ENCODE measurements at regions not wholly inside any gene's neighbourhood (a gene's known extent, or its start where the extent isn't known, plus 50 kb on each side); places are given as distances from the start of the nearest gene placed in this dataset.

DNA sequence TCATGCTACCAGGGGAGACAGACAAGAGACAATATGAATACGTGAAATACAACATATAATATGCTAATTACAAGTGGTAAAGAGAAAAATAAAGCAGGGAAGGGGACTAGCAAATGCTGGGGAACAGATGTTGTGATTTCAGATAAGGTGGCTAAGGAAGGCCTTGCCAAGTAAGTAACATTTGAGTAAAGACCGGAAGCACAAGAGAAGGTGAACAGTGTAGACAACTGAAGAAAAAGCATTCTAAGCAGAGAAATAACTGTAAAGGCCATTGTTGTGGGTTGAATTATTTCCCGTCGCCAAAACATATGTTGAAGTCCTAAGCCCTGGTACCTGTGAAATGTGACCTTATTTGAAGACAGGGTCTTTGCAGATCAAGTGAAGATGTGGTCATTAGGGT lies 63.7 kb upstream of the EED start:
- no peak for ATAC-seq
- H3K4me3 Mint-ChIP-seq: no peak overlapping the region
- H3K4me1 Mint-ChIP-seq (ENCODE audit: low read depth): peaks cover 29% of the 10 kb centered on the region
- no peak overlapping the region for H3K27ac Mint-ChIP-seq
- no peak for DNase-seq
- no peaks in the 10 kb centered on the region for H3K27me3 Mint-ChIP-seq (ENCODE audit: low read depth)
- CTCF ChIA-PET: interaction anchor here (1.4 kb wide), 2 partner anchors 13 to 38 kb away, joined by 3 read pairs; no protein-coding TSS in a partner anchor
- POLR2A ChIA-PET: no interaction called here
- H3K36me3 Mint-ChIP-seq (ENCODE audit: low read depth): no peaks in the 10 kb centered on the region
- H3K9me3 Mint-ChIP-seq (ENCODE audit: insufficient read depth): peaks cover 7% of the 10 kb centered on the region

DNA sequence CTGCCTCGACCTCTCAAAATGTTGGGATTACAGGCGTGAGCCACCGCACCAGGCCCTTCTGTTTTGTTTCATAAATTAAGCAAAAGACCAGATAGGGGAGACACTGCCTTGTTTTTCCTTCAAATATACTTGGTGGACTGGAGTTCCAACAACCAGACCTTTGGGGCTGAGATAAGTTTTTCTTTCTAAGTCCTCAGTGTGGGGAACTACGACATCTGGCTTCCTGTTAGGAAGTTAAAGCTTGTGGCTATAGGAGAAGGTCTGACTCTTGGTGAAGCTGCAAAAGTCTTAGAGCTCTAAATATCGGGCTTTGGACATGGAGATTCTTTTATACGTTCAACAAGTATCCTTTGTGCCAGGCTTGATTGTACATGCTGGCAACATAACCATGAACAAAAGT lies 64.1 kb upstream of the EED start:
- peaks cover 7% of the 10 kb centered on the region for H3K9me3 Mint-ChIP-seq (ENCODE audit: insufficient read depth)

DNA sequence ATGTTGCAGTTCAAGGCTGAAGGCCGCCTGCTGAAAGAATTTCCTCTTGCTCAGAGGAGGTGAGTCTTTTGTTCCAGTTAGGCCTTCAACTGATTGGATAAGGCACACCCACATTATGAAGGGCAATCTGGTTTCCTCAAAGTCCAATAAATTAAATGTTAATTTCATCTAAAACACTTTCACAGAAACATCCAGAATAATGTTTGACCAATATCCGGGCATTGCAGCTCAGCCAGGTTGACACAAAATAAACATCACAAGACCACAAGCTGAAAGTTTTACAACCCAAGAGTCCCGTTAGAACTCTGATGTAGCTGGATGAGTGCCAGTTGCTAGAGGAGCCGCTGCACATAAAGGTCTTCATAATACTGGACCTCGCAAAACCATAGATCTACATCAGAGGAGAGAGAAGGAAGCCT lies 64.9 kb upstream of the EED start:
- Mint-ChIP-seq H3K27me3 (ENCODE audit: low read depth) (no peaks in the 10 kb centered on the region), H3K27ac (no peak overlapping the region), H3K4me1 (ENCODE audit: low read depth) (peaks cover 29% of the 10 kb centered on the region), H3K9me3 (ENCODE audit: insufficient read depth) (peaks cover 7% of the 10 kb centered on the region), H3K4me3 (no peak overlapping the region), H3K36me3 (ENCODE audit: low read depth) (no peaks in the 10 kb centered on the region)
- ATAC-seq (no peak), DNase-seq (no peak)
- POLR2A ChIA-PET: no interaction called here
- CTCF ChIA-PET: interaction anchor here (1.4 kb wide), 2 partner anchors 14 to 39 kb away, joined by 3 read pairs; no protein-coding TSS in a partner anchor

More for the DNA sequence above, 64.1 kb upstream of the EED start:
- CTCF ChIA-PET: interaction anchor here (1.4 kb wide), 2 partner anchors 13 to 38 kb away, joined by 3 read pairs; no protein-coding TSS in a partner anchor
- POLR2A ChIA-PET: no interaction called here
- ATAC-seq (no peak), DNase-seq (no peak)
- H3K4me3 Mint-ChIP-seq: no peak overlapping the region
- peaks cover 31% of the 10 kb centered on the region for H3K4me1 Mint-ChIP-seq (ENCODE audit: low read depth)
- H3K36me3 Mint-ChIP-seq (ENCODE audit: low read depth): no peaks in the 10 kb centered on the region
- H3K27me3 Mint-ChIP-seq (ENCODE audit: low read depth): no peaks in the 10 kb centered on the region
- no peak overlapping the region for H3K27ac Mint-ChIP-seq

DNA sequence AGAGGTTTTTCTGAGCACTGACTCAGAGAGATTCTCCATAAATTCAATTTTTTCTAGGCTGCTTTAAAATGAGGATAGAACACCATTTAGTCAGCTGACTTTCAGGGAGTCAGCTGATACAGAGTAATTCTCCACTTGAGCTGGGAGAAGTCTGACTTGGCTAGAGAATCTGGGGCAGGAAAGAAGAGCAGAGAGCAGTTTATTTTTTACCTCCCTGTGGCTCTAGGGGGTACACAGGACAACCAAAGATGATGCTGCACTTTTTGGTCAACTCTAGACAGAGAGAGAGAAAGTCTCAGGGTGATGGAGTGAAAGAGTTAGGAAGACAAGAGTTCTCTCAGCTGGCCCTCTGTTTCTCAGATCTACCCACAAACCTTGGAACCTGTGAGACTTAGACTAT lies 67.3 kb upstream of the EED start:
- CTCF ChIA-PET: interaction anchor here (0.9 to 1.5 kb wide), 3 partner anchors 11 to 26 kb away, joined by 3 to 7 read pairs (median 3); no protein-coding TSS in a partner anchor
- Mint-ChIP-seq H3K9me3 (ENCODE audit: insufficient read depth) (peaks cover 7% of the 10 kb centered on the region), H3K27me3 (ENCODE audit: low read depth) (no peaks in the 10 kb centered on the region), H3K27ac (peak overlapping the region; percentile 68), H3K4me1 (ENCODE audit: low read depth) (peaks cover 22% of the 10 kb centered on the region), H3K36me3 (ENCODE audit: low read depth) (no peaks in the 10 kb centered on the region), H3K4me3 (no peak overlapping the region)
- ATAC-seq: peak; percentile 8
- no peak for DNase-seq
- POLR2A ChIA-PET: interaction anchor here (0.6 to 1.2 kb wide), 2 partner anchors 108 to 548 kb away, joined by 3 to 4 read pairs; partner anchors contain the start of gene PICALM

DNA sequence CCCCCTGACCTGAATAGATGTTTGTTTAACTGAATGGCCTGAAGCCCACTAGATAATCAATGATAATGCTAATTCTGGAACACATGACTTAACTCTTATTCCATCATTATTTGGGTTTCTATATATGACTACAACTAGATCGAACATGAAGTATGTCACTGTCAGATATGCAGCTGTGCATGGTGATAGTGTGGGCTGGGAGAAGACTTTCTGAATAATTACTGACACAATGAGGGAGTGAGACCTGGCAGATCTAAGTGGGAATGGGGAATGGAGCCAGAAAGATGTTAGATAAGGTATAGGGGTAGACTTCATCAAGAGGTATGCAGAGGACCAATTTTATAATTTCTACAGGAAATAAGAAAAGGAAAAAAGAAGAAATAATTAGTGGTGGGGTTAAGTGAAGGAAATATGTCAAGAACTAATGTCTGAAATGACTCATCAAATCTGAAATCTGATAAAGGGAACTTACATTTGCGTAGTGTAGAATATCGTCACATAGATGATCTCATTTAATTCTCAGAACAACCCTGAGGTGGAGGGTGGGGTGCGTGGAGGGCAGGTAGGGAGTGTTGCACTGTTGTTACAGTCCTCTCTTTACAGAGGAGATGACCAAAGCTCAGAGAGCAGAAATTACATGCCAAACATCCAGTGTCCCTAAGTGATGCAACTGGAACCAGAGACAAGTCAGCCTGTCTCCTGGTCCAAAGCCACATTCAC lies 68.2 kb upstream of the EED start:
- Mint-ChIP-seq H3K27me3 (ENCODE audit: low read depth) (no peaks in the 10 kb centered on the region), H3K4me1 (ENCODE audit: low read depth) (peaks cover 22% of the 10 kb centered on the region), H3K4me3 (no peak overlapping the region), H3K27ac (peak overlapping the region; percentile 66), H3K9me3 (ENCODE audit: insufficient read depth) (peaks cover 7% of the 10 kb centered on the region), H3K36me3 (ENCODE audit: low read depth) (no peaks in the 10 kb centered on the region)
- DNase-seq (peak; percentile 62), ATAC-seq (peak; percentile 88)
- ChIA-PET POLR2A (interaction anchor here (0.6 to 1.2 kb wide), 2 partner anchors 107 to 548 kb away, joined by 3 to 4 read pairs; partner anchors contain the start of gene PICALM), CTCF (interaction anchor here (1.3 to 3.0 kb wide), 3 partner anchors 12 to 18 kb away, joined by 3 to 18 read pairs (median 7); no protein-coding TSS in a partner anchor)

DNA sequence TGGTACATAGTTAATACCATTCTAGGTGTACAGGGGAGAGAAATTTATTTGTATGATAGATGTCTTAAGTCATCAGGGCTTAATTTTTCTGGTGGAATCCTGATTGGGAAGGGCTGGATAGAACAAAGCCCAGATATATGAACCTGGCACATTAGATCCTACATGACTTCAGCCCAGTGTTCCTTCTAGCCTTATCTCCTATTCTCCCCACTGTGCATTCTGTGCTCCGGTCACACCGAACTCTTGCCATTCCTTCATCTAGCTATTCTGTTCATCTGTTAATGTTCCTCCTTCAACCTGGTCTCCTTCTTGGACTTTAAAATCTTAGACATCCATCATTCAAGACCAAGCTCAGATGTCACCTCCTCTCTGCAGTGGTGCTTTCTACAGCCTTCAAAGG lies 68.9 kb upstream of the EED start:
- ChIA-PET CTCF (interaction anchor here (3.0 kb wide), 1 partner anchor 18 kb away, joined by 18 read pairs; no protein-coding TSS in a partner anchor), POLR2A (no interaction called here)
- ATAC-seq: no peak

DNA sequence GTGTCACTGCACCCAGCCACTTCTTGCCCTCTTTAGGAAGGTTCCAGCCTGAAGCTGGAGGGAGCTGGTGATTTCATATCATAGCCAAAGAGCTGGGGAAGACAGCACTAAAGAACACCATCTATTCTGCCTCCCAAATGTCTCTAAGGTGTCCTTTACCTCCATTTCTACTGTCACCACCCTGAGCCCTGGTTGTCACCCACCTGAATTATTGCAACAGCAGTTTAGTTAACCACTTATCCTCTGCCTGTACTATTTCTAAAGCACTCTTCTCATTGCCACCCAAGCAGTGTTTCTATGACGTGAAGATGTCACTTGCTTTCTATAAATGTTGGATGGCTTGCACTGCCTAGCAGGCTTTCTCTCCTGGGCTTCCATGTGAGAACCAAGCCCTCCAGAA lies 69.4 kb upstream of the EED start:
- Mint-ChIP-seq H3K4me1 (ENCODE audit: low read depth) (peaks cover 22% of the 10 kb centered on the region), H3K27me3 (ENCODE audit: low read depth) (peaks cover under 1% of the 10 kb centered on the region), H3K27ac (no peak overlapping the region), H3K4me3 (no peak overlapping the region), H3K9me3 (ENCODE audit: insufficient read depth) (peaks cover 7% of the 10 kb centered on the region), H3K36me3 (ENCODE audit: low read depth) (no peaks in the 10 kb centered on the region)
- ATAC-seq (no peak), DNase-seq (no peak)
- POLR2A ChIA-PET: no interaction called here
- CTCF ChIA-PET: interaction anchor here (3.0 kb wide), 1 partner anchor 19 kb away, joined by 18 read pairs; no protein-coding TSS in a partner anchor

More for the DNA sequence above, 68.9 kb upstream of the EED start:
- Mint-ChIP-seq H3K27me3 (ENCODE audit: low read depth) (no peaks in the 10 kb centered on the region), H3K36me3 (ENCODE audit: low read depth) (no peaks in the 10 kb centered on the region), H3K4me1 (ENCODE audit: low read depth) (peaks cover 22% of the 10 kb centered on the region), H3K27ac (no peak overlapping the region), H3K4me3 (no peak overlapping the region), H3K9me3 (ENCODE audit: insufficient read depth) (peaks cover 7% of the 10 kb centered on the region)
- no peak for DNase-seq

DNA sequence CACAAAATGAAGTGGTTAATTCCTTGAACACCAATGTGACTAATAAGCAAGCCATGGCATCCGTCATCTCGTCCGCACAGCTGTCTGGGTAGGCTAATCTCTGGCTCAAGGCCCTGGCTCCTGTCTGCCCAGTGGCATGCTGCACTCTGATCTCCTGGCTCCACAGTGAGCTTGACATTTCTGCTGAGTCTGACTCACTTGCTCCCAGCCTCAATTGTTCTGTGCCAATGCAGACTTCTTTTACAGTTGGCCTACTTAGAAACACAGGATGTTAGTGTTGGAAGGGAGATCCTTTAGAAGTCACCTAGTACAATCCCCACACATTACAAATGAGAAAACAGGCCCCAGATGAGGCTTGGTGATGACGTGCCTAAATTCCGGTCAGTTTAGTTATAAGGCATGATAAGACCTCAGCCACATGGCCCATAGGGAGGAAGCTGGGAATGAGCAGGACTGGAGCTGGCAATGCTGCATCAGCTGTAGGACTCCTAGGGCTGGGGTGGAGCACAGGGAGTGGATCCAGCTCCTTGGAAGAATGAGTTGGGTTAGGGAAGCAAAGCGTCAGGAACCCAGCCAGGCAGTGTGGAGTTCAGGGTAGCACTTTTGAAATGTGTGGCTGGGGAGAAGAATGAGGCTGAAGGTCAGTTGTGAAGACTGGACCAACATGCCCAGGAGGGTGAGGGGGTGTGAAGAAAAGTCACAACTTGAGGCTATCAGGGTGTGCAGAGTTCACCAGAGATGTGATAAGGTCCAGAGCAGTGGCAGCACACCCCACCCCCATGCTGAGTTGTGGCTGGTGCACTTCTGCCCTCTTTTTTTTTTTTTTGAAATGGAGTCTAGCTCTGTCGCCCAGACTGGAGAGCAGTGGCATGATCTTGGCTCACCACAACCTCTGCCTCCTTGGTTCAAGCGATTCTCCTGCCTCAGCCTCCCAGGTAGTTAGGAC lies 70.2 kb upstream of the EED start:
- DNase-seq (no peak), ATAC-seq (no peak)
- ChIA-PET CTCF (interaction anchor here (3.0 kb wide), 1 partner anchor 19 kb away, joined by 18 read pairs; no protein-coding TSS in a partner anchor), POLR2A (interaction anchor here (0.5 to 0.9 kb wide), 3 partner anchors 33 to 123 kb away, joined by 3 to 4 read pairs (median 3); partner anchors contain the start of gene EED)
- H3K4me1 Mint-ChIP-seq (ENCODE audit: low read depth): peaks cover 20% of the 10 kb centered on the region
- H3K9me3 Mint-ChIP-seq (ENCODE audit: insufficient read depth): peaks cover 7% of the 10 kb centered on the region
- H3K4me3 Mint-ChIP-seq: no peak overlapping the region
- H3K27ac Mint-ChIP-seq: no peak overlapping the region
- H3K27me3 Mint-ChIP-seq (ENCODE audit: low read depth): peaks cover 2% of the 10 kb centered on the region
- H3K36me3 Mint-ChIP-seq (ENCODE audit: low read depth): no peaks in the 10 kb centered on the region

DNA sequence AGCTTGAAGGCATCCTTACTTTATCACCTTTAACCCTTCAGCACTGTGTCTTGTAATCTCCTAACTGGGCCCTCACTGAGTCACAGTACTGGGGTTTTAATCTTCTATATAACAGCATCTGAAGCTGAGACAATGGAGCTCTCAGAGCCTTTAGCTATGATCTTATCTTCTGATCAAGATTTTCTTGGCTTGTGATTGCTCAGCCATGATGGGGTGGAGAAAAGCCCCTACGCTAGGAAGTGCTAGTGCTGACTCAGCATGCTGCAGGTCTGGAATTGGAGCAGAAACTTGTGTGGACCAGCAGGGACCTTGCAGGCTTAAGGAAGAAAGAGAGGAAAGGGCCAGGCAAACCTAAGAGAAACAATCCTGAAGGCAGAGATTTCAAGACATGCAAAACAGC lies 71.7 kb upstream of the EED start:
- no peak overlapping the region for H3K4me3 Mint-ChIP-seq
- ChIA-PET CTCF (no interaction called here), POLR2A (no interaction called here)
- DNase-seq (no peak), ATAC-seq (no peak)
- H3K27ac Mint-ChIP-seq: no peak overlapping the region
- H3K4me1 Mint-ChIP-seq (ENCODE audit: low read depth): peaks cover 20% of the 10 kb centered on the region
- no peaks in the 10 kb centered on the region for H3K36me3 Mint-ChIP-seq (ENCODE audit: low read depth)
- peaks cover 2% of the 10 kb centered on the region for H3K27me3 Mint-ChIP-seq (ENCODE audit: low read depth)
- no peaks in the 10 kb centered on the region for H3K9me3 Mint-ChIP-seq (ENCODE audit: insufficient read depth)

DNA sequence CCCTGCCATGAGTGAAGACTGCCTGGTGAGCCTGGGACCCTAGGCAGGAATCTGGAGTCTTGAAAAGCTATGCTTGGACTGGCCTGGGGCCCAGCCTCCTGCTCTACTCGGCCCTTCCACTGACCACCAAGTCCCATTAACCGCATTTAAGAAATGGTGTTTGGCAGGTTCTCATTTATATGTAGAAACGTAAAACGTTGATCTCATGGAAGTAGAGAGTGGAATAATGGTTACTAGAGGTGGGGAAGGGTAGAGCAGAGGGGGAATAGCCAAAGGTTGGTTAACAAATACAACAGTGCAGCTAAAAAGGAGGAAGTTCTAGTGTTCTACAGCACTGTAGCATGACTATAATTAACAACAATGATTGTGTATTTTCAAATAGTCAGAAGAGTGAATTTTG lies 72.9 kb upstream of the EED start:
- DNase-seq: no peak
- no peak overlapping the region for H3K4me3 Mint-ChIP-seq
- POLR2A ChIA-PET: no interaction called here

DNA sequence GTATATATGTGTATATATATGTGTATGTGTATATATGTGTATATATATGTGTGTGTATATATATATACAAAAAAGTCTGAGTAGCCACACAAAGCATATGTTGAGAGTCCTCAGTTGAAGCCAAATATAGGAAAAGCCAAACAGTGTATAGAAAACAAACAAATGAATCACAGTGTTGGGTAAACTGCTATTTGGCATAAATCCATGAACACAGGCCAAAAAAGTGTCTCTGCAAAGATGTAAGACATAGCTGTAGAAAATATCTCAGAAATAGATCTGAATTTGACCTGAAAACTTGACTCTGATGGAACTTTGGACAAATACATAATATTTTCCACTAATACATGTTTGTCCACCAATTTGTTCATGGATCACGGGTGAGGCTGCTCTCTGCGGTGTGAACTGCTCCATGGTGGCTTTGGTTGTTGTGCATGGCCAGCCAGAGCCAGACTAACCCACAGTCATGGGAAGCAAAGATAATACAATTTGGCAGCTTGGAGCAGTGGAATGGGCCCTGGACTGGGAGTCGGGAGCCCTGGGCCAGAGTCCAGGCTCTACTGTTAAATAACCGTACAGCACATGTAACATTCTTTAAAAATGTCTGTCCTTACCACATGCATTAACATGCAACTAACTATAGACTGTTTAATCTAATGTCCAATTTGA lies 76.9 kb upstream of the EED start:
- peaks cover 2% of the 10 kb centered on the region for H3K27me3 Mint-ChIP-seq (ENCODE audit: low read depth)
- ATAC-seq: no peak
- CTCF ChIA-PET: interaction anchor here (1.4 kb wide), 1 partner anchor 10 kb away, joined by 3 read pairs; no protein-coding TSS in a partner anchor
- POLR2A ChIA-PET: interaction anchor here (0.6 kb wide), 1 partner anchor 13 kb away, joined by 5 read pairs; no protein-coding TSS in a partner anchor
- H3K9me3 Mint-ChIP-seq (ENCODE audit: insufficient read depth): no peaks in the 10 kb centered on the region
- H3K4me3 Mint-ChIP-seq: no peak overlapping the region
- no peak overlapping the region for H3K27ac Mint-ChIP-seq
- DNase-seq: no peak
- H3K4me1 Mint-ChIP-seq (ENCODE audit: low read depth): no peaks in the 10 kb centered on the region
- H3K36me3 Mint-ChIP-seq (ENCODE audit: low read depth): no peaks in the 10 kb centered on the region

More for the DNA sequence above, 72.9 kb upstream of the EED start:
- H3K27ac Mint-ChIP-seq: no peak overlapping the region
- H3K9me3 Mint-ChIP-seq (ENCODE audit: insufficient read depth): no peaks in the 10 kb centered on the region
- no peaks in the 10 kb centered on the region for H3K36me3 Mint-ChIP-seq (ENCODE audit: low read depth)
- CTCF ChIA-PET: interaction anchor here (0.9 kb wide), 1 partner anchor 22 kb away, joined by 3 read pairs; no protein-coding TSS in a partner anchor
- peaks cover 2% of the 10 kb centered on the region for H3K27me3 Mint-ChIP-seq (ENCODE audit: low read depth)
- ATAC-seq: no peak
- H3K4me1 Mint-ChIP-seq (ENCODE audit: low read depth): peaks cover 10% of the 10 kb centered on the region
